Neural cell (in vitro differentiated cells): ENCODE measurements at regions not wholly inside any gene's neighbourhood (a gene's known extent, or its start where the extent isn't known, plus 50 kb on each side); places are given as distances from the start of the nearest gene placed in this dataset.

Experiments used
- H2AFZ ChIP-seq: fragments of 200-600, 300-800 bp; sonication (generic), shearing (Covaris generic); 2 replicates; pipeline ENCODE4 v1.6.0; 2014; ENCODE audit warnings: low read depth, mild to moderate bottlenecking, antibody characterized with exemption, low read length, moderate library complexity
- H3F3A ChIP-seq: fragments of 200-600 bp; shearing (Covaris generic); 2 replicates; pipeline ENCODE4 v1.6.1; 2016; ENCODE audit warnings: mild to moderate bottlenecking, moderate library complexity, mixed read lengths, antibody characterized with exemption, low read length; ENCODE audit not compliant: insufficient read depth, poor library complexity, severe bottlenecking
- H3K27ac ChIP-seq: fragments of 200-600, 300-800 bp; sonication (generic), shearing (Covaris generic); 2 replicates; pipeline ENCODE4 v1.5.1; 2014; ENCODE audit warnings: mild to moderate bottlenecking, low read length, moderate library complexity
- H3K27me3 ChIP-seq: fragments of 300-800, 200-600 bp; sonication (generic), shearing (Covaris generic); 2 replicates; pipeline ENCODE4 v1.6.0; 2014; ENCODE audit warnings: mild to moderate bottlenecking, low read depth, low read length, moderate library complexity; ENCODE audit not compliant: insufficient read depth
- H3K36me3 ChIP-seq: fragments of 300-800, 200-600 bp; sonication (generic), shearing (Covaris generic); 2 replicates; pipeline ENCODE4 v1.5.1; 2014; ENCODE audit warnings: mild to moderate bottlenecking, antibody characterized with exemption, low read length, moderate library complexity; ENCODE audit not compliant: insufficient read depth
- H3K4me2 ChIP-seq: fragments of 300-800, 200-600 bp; sonication (generic), shearing (Covaris generic); 2 replicates; pipeline ENCODE4 v1.6.0; 2014; ENCODE audit warnings: mild to moderate bottlenecking, low read length
- H3K4me3 ChIP-seq: fragments of 300-800, 200-600 bp; sonication (generic), shearing (Covaris generic); 2 replicates; pipeline ENCODE4 v1.5.1; 2014; ENCODE audit warnings: mild to moderate bottlenecking, low read length, moderate library complexity
- H3K79me2 ChIP-seq: fragments of 200-600 bp; shearing (Covaris generic); replicated peaks from 2 replicates; pipeline ENCODE4 v1.6.0; 2014; ENCODE audit warnings: mild to moderate bottlenecking, low read length, moderate library complexity; ENCODE audit not compliant: insufficient read depth
- H3K9ac ChIP-seq: fragments of 300-800, 200-600 bp; sonication (generic), shearing (Covaris generic); 2 replicates; pipeline ENCODE4 v1.6.1; 2016; ENCODE audit warnings: mild to moderate bottlenecking, low read length, mixed read lengths
- H3K9me2 ChIP-seq: fragments of 200-600 bp; shearing (Covaris generic); 2 replicates; pipeline ENCODE4 v1.6.1; 2016; ENCODE audit warnings: mild to moderate bottlenecking, low read length, mixed read lengths; ENCODE audit not compliant: insufficient read depth
- H3K9me3 ChIP-seq: fragments of 200-600, 300-800 bp; sonication (generic), shearing (Covaris generic); 2 replicates; pipeline ENCODE4 v1.6.1; 2016; ENCODE audit warnings: mild to moderate bottlenecking, mixed run types, low read length, moderate library complexity, mixed read lengths
- H4K20me1 ChIP-seq: fragments of 200-600 bp; shearing (Covaris generic); 2 replicates; pipeline ENCODE4 v1.6.1; 2016; ENCODE audit warnings: mild to moderate bottlenecking, mixed run types; ENCODE audit not compliant: insufficient read depth
- CTCF ChIP-seq: fragments of 450-650 bp; IDR thresholded peaks from 2 replicates; pipeline ENCODE4 v1.5.1; 2014; ENCODE audit warnings: antibody characterized with exemption, mild to moderate bottlenecking, moderate library complexity; ENCODE audit not compliant: poor library complexity, severe bottlenecking
- EP300 ChIP-seq: fragments of 450-650 bp; conservative IDR thresholded peaks from 2 replicates; pipeline ENCODE4 v1.6.1; 2014; ENCODE audit warnings: antibody characterized with exemption, mild to moderate bottlenecking, moderate library complexity; ENCODE audit not compliant: poor library complexity, severe bottlenecking
- EZH2 ChIP-seq: fragments of 200-600, 300-800 bp; shearing (Covaris generic), sonication (generic); IDR thresholded peaks from 2 replicates; pipeline ENCODE4 v1.6.1; 2014; ENCODE audit warnings: antibody characterized with exemption, low read length, borderline replicate concordance, mild to moderate bottlenecking; ENCODE audit not compliant: insufficient read depth, poor library complexity, severe bottlenecking
- MXI1 ChIP-seq: fragments of 450-650 bp; conservative IDR thresholded peaks from 2 replicates; pipeline ENCODE4 v1.6.1; 2014; ENCODE audit warnings: antibody characterized with exemption, mild to moderate bottlenecking; ENCODE audit not compliant: poor library complexity, severe bottlenecking
- POLR2AphosphoS5 ChIP-seq: IDR thresholded peaks from 2 replicates; pipeline ENCODE4 v1.6.1; 2012
- RAD21 ChIP-seq: fragments of 450-650 bp; conservative IDR thresholded peaks from 2 replicates; pipeline ENCODE4 v1.6.1; 2014; ENCODE audit warnings: antibody characterized with exemption, mild to moderate bottlenecking, moderate library complexity
- SMC3 ChIP-seq: fragments of 450-650 bp; conservative IDR thresholded peaks from 2 replicates; pipeline ENCODE4 v1.6.1; 2014; ENCODE audit warnings: antibody characterized with exemption, mild to moderate bottlenecking, moderate library complexity; ENCODE audit not compliant: poor library complexity
- TAF1 ChIP-seq: IDR thresholded peaks from 2 replicates; pipeline ENCODE4 v1.6.1; 2012; ENCODE audit warnings: low read depth
- TF ChIP-seq, protein P1 (sequence below): IDR thresholded peaks from 2 replicates; pipeline ENCODE4 v1.6.1; 2012; ENCODE audit warnings: borderline replicate concordance

- TF ChIP-seq MXI1 (no peak), EP300 (no peak), POLR2AphosphoS5 (no peak), EZH2 (no peak), TAF1 (no peak), RAD21 (no peak), CTCF (no peak), SMC3 (no peak)
- TF ChIP-seq, protein P1, sequence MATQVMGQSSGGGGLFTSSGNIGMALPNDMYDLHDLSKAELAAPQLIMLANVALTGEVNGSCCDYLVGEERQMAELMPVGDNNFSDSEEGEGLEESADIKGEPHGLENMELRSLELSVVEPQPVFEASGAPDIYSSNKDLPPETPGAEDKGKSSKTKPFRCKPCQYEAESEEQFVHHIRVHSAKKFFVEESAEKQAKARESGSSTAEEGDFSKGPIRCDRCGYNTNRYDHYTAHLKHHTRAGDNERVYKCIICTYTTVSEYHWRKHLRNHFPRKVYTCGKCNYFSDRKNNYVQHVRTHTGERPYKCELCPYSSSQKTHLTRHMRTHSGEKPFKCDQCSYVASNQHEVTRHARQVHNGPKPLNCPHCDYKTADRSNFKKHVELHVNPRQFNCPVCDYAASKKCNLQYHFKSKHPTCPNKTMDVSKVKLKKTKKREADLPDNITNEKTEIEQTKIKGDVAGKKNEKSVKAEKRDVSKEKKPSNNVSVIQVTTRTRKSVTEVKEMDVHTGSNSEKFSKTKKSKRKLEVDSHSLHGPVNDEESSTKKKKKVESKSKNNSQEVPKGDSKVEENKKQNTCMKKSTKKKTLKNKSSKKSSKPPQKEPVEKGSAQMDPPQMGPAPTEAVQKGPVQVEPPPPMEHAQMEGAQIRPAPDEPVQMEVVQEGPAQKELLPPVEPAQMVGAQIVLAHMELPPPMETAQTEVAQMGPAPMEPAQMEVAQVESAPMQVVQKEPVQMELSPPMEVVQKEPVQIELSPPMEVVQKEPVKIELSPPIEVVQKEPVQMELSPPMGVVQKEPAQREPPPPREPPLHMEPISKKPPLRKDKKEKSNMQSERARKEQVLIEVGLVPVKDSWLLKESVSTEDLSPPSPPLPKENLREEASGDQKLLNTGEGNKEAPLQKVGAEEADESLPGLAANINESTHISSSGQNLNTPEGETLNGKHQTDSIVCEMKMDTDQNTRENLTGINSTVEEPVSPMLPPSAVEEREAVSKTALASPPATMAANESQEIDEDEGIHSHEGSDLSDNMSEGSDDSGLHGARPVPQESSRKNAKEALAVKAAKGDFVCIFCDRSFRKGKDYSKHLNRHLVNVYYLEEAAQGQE = no peak
- H3K27ac ChIP-seq = no peak overlapping the region
- H3K4me3 ChIP-seq = no peak overlapping the region
- no peak overlapping the region for H2AFZ ChIP-seq
- H3K79me2 ChIP-seq = no peaks in the 10 kb centered on the region
- no peak overlapping the region for H3K9ac ChIP-seq
- no peaks in the 10 kb centered on the region for H3K9me2 ChIP-seq
- H3K27me3 ChIP-seq = no peaks in the 10 kb centered on the region
- H3K36me3 ChIP-seq = no peaks in the 10 kb centered on the region
- H4K20me1 ChIP-seq = no peaks in the 10 kb centered on the region
- H3K9me3 ChIP-seq = no peaks in the 10 kb centered on the region
- H3F3A ChIP-seq = no peaks in the 10 kb centered on the region
- no peak overlapping the region for H3K4me2 ChIP-seq
Measured at GRCh38 chr4:20028645-20029044, 223.1 kb upstream of the SLIT2 start.

DNA sequence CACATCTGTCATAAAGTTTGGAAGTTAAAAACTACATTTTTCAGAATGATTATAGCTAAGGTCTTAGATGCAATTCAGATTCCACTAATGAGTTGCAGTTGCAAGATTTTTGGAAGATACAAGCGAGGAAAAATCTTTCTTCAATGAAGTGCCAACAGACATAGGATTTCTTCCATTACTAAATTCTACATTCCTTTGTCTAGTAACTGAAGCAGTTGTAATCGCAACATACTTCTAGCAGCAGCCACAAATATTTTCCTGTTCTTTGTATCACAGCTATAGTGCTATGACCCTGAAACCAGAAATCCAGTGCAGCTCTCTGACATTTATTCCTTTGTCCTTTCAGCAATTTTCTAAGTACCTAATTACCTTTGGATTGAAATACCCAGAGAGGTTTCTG, 225.2 kb upstream of the SLIT2 start:
- Histone ChIP-seq H4K20me1 (no peaks in the 10 kb centered on the region), H3K9me3 (no peaks in the 10 kb centered on the region), H3K4me3 (no peak overlapping the region), H3K27me3 (no peaks in the 10 kb centered on the region), H3K4me2 (no peak overlapping the region), H3K27ac (no peak overlapping the region), H3K79me2 (no peaks in the 10 kb centered on the region), H3K9ac (no peak overlapping the region), H3K36me3 (no peaks in the 10 kb centered on the region), H2AFZ (no peak overlapping the region), H3F3A (no peaks in the 10 kb centered on the region), H3K9me2 (no peaks in the 10 kb centered on the region)
- no peak for TF ChIP-seq EZH2
- TF ChIP-seq EP300 = no peak
- no peak for TF ChIP-seq SMC3
- TF ChIP-seq POLR2AphosphoS5 = no peak
- TF ChIP-seq CTCF = no peak
- no peak for TF ChIP-seq TAF1
- no peak for TF ChIP-seq MXI1
- TF ChIP-seq, protein P1 = no peak
- no peak for TF ChIP-seq RAD21
